GM18517 (cell line): ENCODE measurements at regions not wholly inside any gene's neighbourhood (a gene's known extent, or its start where the extent isn't known, plus 50 kb on each side); places are given as distances from the start of the nearest gene placed in this dataset.

ENCODE experiments used
- ATAC-seq: cut with Tn5 transposase; IDR thresholded peaks from one replicate; pipeline ENCODE4 v1.9.1; 2021; ENCODE audit warnings: mild to moderate bottlenecking, moderate library complexity; ENCODE audit not compliant: unreplicated experiment

DNA sequence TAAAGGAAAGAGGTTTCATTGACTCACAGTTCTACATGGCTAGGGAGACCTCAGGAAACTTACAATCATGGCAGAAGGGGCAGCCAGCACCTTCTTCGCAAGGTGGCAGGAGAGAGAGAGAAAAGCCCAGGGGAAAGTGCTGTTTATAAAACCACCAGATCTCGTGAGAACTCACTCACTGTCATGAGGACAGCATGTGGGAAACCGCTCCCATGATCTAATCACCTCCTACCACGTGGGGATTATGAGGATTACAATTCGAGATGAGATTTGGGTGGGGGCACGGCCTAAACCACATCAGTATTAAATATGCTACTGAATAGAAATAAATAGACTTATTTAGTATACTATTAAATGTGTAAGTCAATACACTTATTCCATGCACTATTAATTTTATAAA is 70.6 kb upstream of the TCF21 start:
- ATAC-seq, result no peak

GRCh38 chr6:133820208-133820607 is 68.7 kb upstream of the TCF21 start:
- no peak for ATAC-seq

GRCh38 chr6:133827766-133828165 is 61.1 kb upstream of the TCF21 start:
- ATAC-seq, result no peak

DNA sequence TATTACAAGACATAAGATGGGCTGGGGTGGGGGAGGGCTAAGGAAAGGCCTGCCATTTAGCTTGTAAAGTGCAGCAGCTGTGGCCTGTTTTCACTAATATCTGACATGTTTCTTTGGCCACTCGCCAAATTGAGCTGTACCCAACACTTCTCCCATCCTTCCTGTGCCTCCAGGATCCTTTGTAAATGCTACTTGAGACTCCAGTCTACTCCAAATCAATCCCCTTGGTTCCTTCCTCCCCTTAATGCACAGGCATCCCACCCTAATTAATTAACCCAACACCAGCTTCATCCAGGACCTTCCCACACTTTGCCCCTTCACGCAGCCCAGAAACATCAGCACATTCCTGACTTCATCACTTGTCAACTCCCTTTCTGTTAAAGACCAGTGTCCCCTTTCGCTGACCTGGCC is 55.0 kb upstream of the TCF21 start:
- no peak for ATAC-seq

- no peak for ATAC-seq
Measured at GRCh38 chr6:133834472-133835170, 54.3 kb upstream of the TCF21 start.

DNA sequence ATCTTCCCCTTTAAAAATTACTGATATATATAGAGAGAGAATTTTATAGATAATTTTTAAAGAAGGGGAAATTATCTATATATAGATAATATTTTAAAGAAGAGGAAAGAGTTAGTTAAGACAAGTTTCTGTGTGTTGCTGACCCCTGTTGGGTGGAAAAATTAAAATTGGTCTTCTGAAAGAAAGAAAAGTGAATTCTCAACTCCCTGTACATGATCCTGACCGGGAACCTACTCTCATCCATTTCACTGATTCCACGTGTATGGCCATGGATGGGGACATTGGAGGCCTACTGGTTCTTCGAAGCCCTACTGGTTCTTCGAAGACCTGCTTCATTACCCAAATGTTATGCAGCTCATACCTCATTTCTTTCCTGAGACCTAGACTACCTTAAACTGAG is 53.0 kb upstream of the TCF21 start:
- no peak for ATAC-seq

DNA sequence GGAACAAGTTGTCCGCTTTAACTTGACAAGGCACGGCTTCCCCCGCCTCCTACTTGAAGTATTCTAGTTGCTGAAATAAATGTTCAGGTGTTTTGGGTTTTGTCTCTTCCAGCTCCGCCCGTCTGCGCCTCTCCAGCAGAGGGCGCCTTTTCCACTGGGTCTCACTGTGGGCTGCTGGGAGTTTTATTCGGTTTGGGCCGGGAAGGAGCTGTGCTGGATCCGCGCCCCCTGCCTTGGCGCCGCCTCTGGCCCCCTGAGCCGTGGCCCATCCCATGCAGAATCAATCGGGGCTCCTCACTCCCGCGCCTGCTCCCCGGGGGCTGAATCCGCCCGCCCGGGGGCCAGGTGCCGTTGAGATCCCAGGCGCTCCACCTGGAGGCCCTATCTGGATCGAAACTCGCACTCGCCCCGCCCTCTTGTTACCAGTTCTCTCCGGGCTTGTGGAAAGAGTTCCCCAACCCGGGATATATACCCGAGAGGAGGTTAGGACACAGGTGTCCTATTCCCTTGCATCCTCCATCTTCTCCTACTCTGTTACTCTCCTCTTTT is 51.0 kb upstream of the TCF21 start:
- ATAC-seq, result peak; percentile 66
